ENCODE measurements at regions not wholly inside any gene's neighbourhood (a gene's known extent, or its start where the extent isn't known, plus 50 kb on each side); places are given as distances from the start of the nearest gene placed in this dataset.
"Not testable (repeated sequence)": the region's sequence is repeated elsewhere in the genome, so short reads cannot be mapped to it uniquely, and the experiment has no call there.

DNA sequence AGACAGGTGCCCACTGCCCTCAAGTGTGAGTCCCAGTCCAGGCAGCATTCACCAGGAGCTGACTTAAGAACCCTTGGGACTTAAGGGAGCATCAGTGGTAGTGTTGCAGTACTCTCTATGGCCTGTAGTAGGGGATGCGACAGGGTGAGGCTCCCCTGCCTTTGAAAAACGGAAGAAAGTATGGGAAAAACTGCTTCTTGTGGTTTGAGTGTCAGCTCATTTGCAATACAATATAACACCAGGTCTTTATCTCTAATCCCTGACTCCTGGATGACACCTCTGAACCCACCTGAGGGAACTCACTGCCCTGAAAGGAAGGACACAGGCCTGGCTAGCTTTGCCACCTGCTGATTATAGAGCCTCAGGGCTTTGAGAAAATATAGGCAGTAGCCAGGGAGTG lies 176.0 kb downstream of the SMARCA1 start:
- no peak overlapping the region for H2BK15ac ChIP-seq (ENCODE audit: low read length)
- no peak overlapping the region for H4K91ac ChIP-seq (ENCODE audit: low read depth, low read length, poor library complexity)
- H2BK120ac ChIP-seq (ENCODE audit: low read depth, low read length) = no peak overlapping the region
- no peak overlapping the region for H2AFZ ChIP-seq (ENCODE audit: low read length)
- no peak overlapping the region for H2AK5ac ChIP-seq (ENCODE audit: low read depth, low read length)
- no peak overlapping the region for H2BK5ac ChIP-seq (ENCODE audit: low read length)
- DNase-seq (ENCODE audit: low spot score) = no peak
- H3K4me3 ChIP-seq (ENCODE audit: low read length in 2 of 2) = no peak overlapping the region
- no CpG with 5 or more reads among the region's 2 CpGs for WGBS, 2 donors (ENCODE audit: extremely low coverage in 2 of 2, insufficient read length in 2 of 2, insufficient replicate concordance in 1 of 2)
- H4K8ac ChIP-seq (ENCODE audit: low read depth, low read length) = no peak overlapping the region
- no peak overlapping the region for H3K23ac ChIP-seq (ENCODE audit: low read depth, low read length, poor library complexity)
- no peak overlapping the region for H3K4ac ChIP-seq (ENCODE audit: low read length)
- H3K27me3 ChIP-seq (ENCODE audit: control insufficient read depth in 3 of 3, insufficient read depth in 3 of 3, low read depth in 1 of 3, low read length in 3 of 3) = no peaks in the 10 kb centered on the region
- no peak overlapping the region for H3K27ac ChIP-seq (replicated peaks; ENCODE audit: low read length)
- no peaks in the 10 kb centered on the region for H3K36me3 ChIP-seq (replicated peaks in 1 of 2; ENCODE audit: control insufficient read depth in 2 of 2, insufficient read depth in 2 of 2, low read length in 2 of 2)
- no peak overlapping the region for H3K14ac ChIP-seq (ENCODE audit: low read length)
- no peak overlapping the region for H3K9ac ChIP-seq (ENCODE audit: low read depth, low read length, poor library complexity)
- no peak overlapping the region for H3K18ac ChIP-seq (ENCODE audit: low read length)
- no peak overlapping the region for H2BK12ac ChIP-seq (ENCODE audit: low read length)
- H3K79me1 ChIP-seq (ENCODE audit: low read depth, low read length) = no peaks in the 10 kb centered on the region
- H3K9me3 ChIP-seq (replicated peaks in 1 of 2; ENCODE audit: control insufficient read depth in 2 of 2, insufficient read depth in 1 of 2, low read depth in 1 of 2, low read length in 2 of 2) = no peaks in the 10 kb centered on the region
- H3K4me1 ChIP-seq (ENCODE audit: control insufficient read depth in 2 of 2, insufficient read depth in 1 of 2, low read depth in 1 of 2, low read length in 2 of 2) = no peaks in the 10 kb centered on the region
- no peak overlapping the region for H3K4me2 ChIP-seq (ENCODE audit: insufficient read depth, low read length, poor library complexity, severe bottlenecking)

DNA sequence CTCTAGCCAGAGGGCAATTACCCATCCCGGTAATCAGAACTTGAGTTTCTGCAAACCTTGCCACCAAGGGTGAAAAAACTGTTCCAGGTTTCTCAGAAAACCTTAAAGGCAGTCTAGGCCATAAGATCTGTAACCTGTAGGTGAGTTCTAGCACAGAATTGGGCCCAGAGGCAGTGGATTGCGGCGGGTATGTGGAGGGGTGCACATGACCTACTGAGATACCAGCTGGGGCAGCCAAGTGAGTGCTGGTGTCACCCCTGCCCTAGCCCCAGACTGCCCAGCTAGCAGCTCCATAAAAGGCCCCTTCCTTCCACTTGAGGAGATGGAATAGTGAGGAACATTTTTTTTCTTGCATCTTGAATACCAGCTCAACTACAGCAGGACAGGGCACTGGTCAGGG lies 176.7 kb downstream of the SMARCA1 start:
- H3K4me1 ChIP-seq (ENCODE audit: control insufficient read depth in 2 of 2, insufficient read depth in 1 of 2, low read depth in 1 of 2, low read length in 2 of 2) = no peaks in the 10 kb centered on the region
- H4K91ac ChIP-seq (ENCODE audit: low read depth, low read length, poor library complexity) = no peak overlapping the region
- H3K79me1 ChIP-seq (ENCODE audit: low read depth, low read length) = no peaks in the 10 kb centered on the region
- no peak overlapping the region for H2BK15ac ChIP-seq (ENCODE audit: low read length)
- H3K27ac ChIP-seq (replicated peaks; ENCODE audit: low read length) = no peak overlapping the region
- no peak overlapping the region for H2BK120ac ChIP-seq (ENCODE audit: low read depth, low read length)
- H3K4ac ChIP-seq (ENCODE audit: low read length) = no peak overlapping the region
- H3K36me3 ChIP-seq (replicated peaks in 1 of 2; ENCODE audit: control insufficient read depth in 2 of 2, insufficient read depth in 2 of 2, low read length in 2 of 2) = no peaks in the 10 kb centered on the region
- H3K27me3 ChIP-seq (ENCODE audit: control insufficient read depth in 3 of 3, insufficient read depth in 3 of 3, low read depth in 1 of 3, low read length in 3 of 3) = no peaks in the 10 kb centered on the region
- H3K14ac ChIP-seq (ENCODE audit: low read length) = no peak overlapping the region
- H3K9me3 ChIP-seq (replicated peaks in 1 of 2; ENCODE audit: control insufficient read depth in 2 of 2, insufficient read depth in 1 of 2, low read depth in 1 of 2, low read length in 2 of 2) = no peaks in the 10 kb centered on the region
- no peak for DNase-seq (ENCODE audit: low spot score)
- no peak overlapping the region for H3K23ac ChIP-seq (ENCODE audit: low read depth, low read length, poor library complexity)
- no CpG with 5 or more reads among the region's 3 CpGs for WGBS, 2 donors (ENCODE audit: extremely low coverage in 2 of 2, insufficient read length in 2 of 2, insufficient replicate concordance in 1 of 2)
- H3K18ac ChIP-seq (ENCODE audit: low read length) = no peak overlapping the region
- H3K4me3 ChIP-seq (ENCODE audit: low read length in 2 of 2) = no peak overlapping the region
- H3K4me2 ChIP-seq (ENCODE audit: insufficient read depth, low read length, poor library complexity, severe bottlenecking) = no peak overlapping the region
- no peak overlapping the region for H4K8ac ChIP-seq (ENCODE audit: low read depth, low read length)
- no peak overlapping the region for H3K9ac ChIP-seq (ENCODE audit: low read depth, low read length, poor library complexity)
- H2BK12ac ChIP-seq (ENCODE audit: low read length) = no peak overlapping the region
- no peak overlapping the region for H2BK5ac ChIP-seq (ENCODE audit: low read length)
- no peak overlapping the region for H2AK5ac ChIP-seq (ENCODE audit: low read depth, low read length)
- no peak overlapping the region for H2AFZ ChIP-seq (ENCODE audit: low read length)

- H4K91ac ChIP-seq (ENCODE audit: low read depth, low read length, poor library complexity); H4K8ac ChIP-seq (ENCODE audit: low read depth, low read length); H2AFZ ChIP-seq (ENCODE audit: low read length); H3K23ac ChIP-seq (ENCODE audit: low read depth, low read length, poor library complexity); H2BK5ac ChIP-seq (ENCODE audit: low read length); H3K79me1 ChIP-seq (ENCODE audit: low read depth, low read length); H3K9ac ChIP-seq (ENCODE audit: low read depth, low read length, poor library complexity); H2BK120ac ChIP-seq (ENCODE audit: low read depth, low read length); H3K4me3 ChIP-seq (ENCODE audit: low read length in 2 of 2); H3K14ac ChIP-seq (ENCODE audit: low read length); H2BK12ac ChIP-seq (ENCODE audit: low read length); H3K36me3 ChIP-seq (replicated peaks in 1 of 2; ENCODE audit: control insufficient read depth in 2 of 2, insufficient read depth in 2 of 2, low read length in 2 of 2); H3K27me3 ChIP-seq (ENCODE audit: control insufficient read depth in 3 of 3, insufficient read depth in 3 of 3, low read depth in 1 of 3, low read length in 3 of 3); H3K27ac ChIP-seq (replicated peaks; ENCODE audit: low read length); H3K4me1 ChIP-seq (ENCODE audit: control insufficient read depth in 2 of 2, insufficient read depth in 1 of 2, low read depth in 1 of 2, low read length in 2 of 2); H3K9me3 ChIP-seq (replicated peaks in 1 of 2; ENCODE audit: control insufficient read depth in 2 of 2, insufficient read depth in 1 of 2, low read depth in 1 of 2, low read length in 2 of 2); H2BK15ac ChIP-seq (ENCODE audit: low read length); H3K4ac ChIP-seq (ENCODE audit: low read length); H3K18ac ChIP-seq (ENCODE audit: low read length); H2AK5ac ChIP-seq (ENCODE audit: low read depth, low read length); H3K4me2 ChIP-seq (ENCODE audit: insufficient read depth, low read length, poor library complexity, severe bottlenecking); DNase-seq (ENCODE audit: low spot score): not testable (repeated sequence)
- no CpG with 5 or more reads among the region's 16 CpGs for WGBS, 2 donors (ENCODE audit: extremely low coverage in 2 of 2, insufficient read length in 2 of 2, insufficient replicate concordance in 1 of 2)
Measured at GRCh38 chrX:129337264-129337663, 186.0 kb downstream of the SMARCA1 start.

DNA sequence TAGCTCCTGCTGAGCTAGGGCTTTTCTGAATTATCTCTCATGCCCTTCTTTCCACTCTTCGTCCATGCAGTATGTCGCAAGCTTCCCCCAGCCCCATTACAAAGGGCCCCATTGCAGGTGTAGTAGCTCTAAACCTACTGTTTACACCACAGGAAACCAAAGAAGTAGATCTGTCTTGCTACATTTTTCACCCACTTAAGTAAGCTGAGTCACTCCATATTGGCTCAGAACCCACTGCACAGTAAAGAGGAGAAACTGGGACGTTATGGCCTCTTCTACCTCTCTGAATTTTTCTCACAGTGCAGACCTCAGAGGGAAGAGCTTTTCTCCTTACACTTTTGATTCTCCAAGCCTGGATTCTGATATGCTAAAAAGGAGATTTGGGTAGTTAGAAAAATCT lies 200.2 kb downstream of the SMARCA1 start:
- WGBS, 2 donors (ENCODE audit: extremely low coverage in 2 of 2, insufficient read length in 2 of 2, insufficient replicate concordance in 1 of 2) = no CpG with 5 or more reads among the region's 3 CpGs
- Histone ChIP-seq H2AFZ (ENCODE audit: low read length) (no peak overlapping the region), H3K4ac (ENCODE audit: low read length) (no peak overlapping the region), H4K8ac (ENCODE audit: low read depth, low read length) (no peak overlapping the region), H3K27me3 (ENCODE audit: control insufficient read depth in 3 of 3, insufficient read depth in 3 of 3, low read depth in 1 of 3, low read length in 3 of 3) (no peaks in the 10 kb centered on the region), H3K4me2 (ENCODE audit: insufficient read depth, low read length, poor library complexity, severe bottlenecking) (no peak overlapping the region), H3K14ac (ENCODE audit: low read length) (no peak overlapping the region), H3K23ac (ENCODE audit: low read depth, low read length, poor library complexity) (no peak overlapping the region), H3K27ac (replicated peaks; ENCODE audit: low read length) (no peak overlapping the region), H3K79me1 (ENCODE audit: low read depth, low read length) (no peaks in the 10 kb centered on the region), H4K91ac (ENCODE audit: low read depth, low read length, poor library complexity) (no peak overlapping the region), H2BK15ac (ENCODE audit: low read length) (no peak overlapping the region), H3K9me3 (replicated peaks in 1 of 2; ENCODE audit: control insufficient read depth in 2 of 2, insufficient read depth in 1 of 2, low read depth in 1 of 2, low read length in 2 of 2) (no peaks in the 10 kb centered on the region), H3K36me3 (replicated peaks in 1 of 2; ENCODE audit: control insufficient read depth in 2 of 2, insufficient read depth in 2 of 2, low read length in 2 of 2) (no peaks in the 10 kb centered on the region), H3K4me3 (ENCODE audit: low read length in 2 of 2) (no peak overlapping the region), H3K9ac (ENCODE audit: low read depth, low read length, poor library complexity) (no peak overlapping the region), H2BK120ac (ENCODE audit: low read depth, low read length) (no peak overlapping the region), H2BK12ac (ENCODE audit: low read length) (no peak overlapping the region), H2AK5ac (ENCODE audit: low read depth, low read length) (no peak overlapping the region), H3K18ac (ENCODE audit: low read length) (no peak overlapping the region), H3K4me1 (ENCODE audit: control insufficient read depth in 2 of 2, insufficient read depth in 1 of 2, low read depth in 1 of 2, low read length in 2 of 2) (no peaks in the 10 kb centered on the region), H2BK5ac (ENCODE audit: low read length) (no peak overlapping the region)
- DNase-seq (ENCODE audit: low spot score) = no peak
